ENCODE measurements at regions not wholly inside any gene's neighbourhood (a gene's known extent, or its start where the extent isn't known, plus 50 kb on each side); places are given as distances from the start of the nearest gene placed in this dataset.

DNA sequence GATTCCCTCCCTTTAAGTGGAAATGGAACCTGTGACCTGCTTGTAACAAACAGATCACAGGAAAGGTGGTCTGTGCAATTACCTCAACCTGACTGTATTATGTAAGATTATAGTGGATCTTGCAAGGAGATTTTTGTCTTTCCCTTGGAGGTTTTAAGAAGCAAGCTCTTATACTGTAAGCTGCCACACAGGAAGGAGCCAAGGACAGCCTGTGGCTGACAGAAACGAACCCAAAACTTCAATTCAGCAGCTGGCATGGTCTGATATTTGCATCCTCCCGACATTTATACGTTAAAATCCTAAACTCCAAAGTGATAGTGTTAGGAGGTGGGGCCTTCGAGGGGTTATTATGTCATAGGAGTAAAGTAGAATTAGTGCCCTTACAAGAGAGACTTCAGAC is 711.8 kb upstream of the CTNND2 start:
- Histone ChIP-seq H3K36me3 (ENCODE audit: control insufficient read depth, low read length) (no peaks in the 10 kb centered on the region), H3F3A (ENCODE audit: control insufficient read depth, insufficient read depth) (no peaks in the 10 kb centered on the region), H3K27me3 (ENCODE audit: control insufficient read depth, low read length) (no peaks in the 10 kb centered on the region), H3K4me1 (ENCODE audit: control insufficient read depth, low read length) (no peaks in the 10 kb centered on the region), H3K9me3 (ENCODE audit: control insufficient read depth, insufficient read depth, low read length) (no peaks in the 10 kb centered on the region; the same call in 1 of the 2 replicates), H3K27ac (ENCODE audit: low read depth, low read length) (no peak overlapping the region), H4K20me1 (ENCODE audit: control insufficient read depth, insufficient read depth, low read depth, low read length) (no peaks in the 10 kb centered on the region), H3K79me2 (ENCODE audit: control insufficient read depth, low read length) (no peaks in the 10 kb centered on the region), H3K4me2 (ENCODE audit: low read length) (no peak overlapping the region), H3K9me2 (replicated peaks; ENCODE audit: control insufficient read depth, low read length) (no peaks in the 10 kb centered on the region), H3K4me3 (ENCODE audit: low read length) (no peak overlapping the region)
- TF ChIP-seq, protein P1, sequence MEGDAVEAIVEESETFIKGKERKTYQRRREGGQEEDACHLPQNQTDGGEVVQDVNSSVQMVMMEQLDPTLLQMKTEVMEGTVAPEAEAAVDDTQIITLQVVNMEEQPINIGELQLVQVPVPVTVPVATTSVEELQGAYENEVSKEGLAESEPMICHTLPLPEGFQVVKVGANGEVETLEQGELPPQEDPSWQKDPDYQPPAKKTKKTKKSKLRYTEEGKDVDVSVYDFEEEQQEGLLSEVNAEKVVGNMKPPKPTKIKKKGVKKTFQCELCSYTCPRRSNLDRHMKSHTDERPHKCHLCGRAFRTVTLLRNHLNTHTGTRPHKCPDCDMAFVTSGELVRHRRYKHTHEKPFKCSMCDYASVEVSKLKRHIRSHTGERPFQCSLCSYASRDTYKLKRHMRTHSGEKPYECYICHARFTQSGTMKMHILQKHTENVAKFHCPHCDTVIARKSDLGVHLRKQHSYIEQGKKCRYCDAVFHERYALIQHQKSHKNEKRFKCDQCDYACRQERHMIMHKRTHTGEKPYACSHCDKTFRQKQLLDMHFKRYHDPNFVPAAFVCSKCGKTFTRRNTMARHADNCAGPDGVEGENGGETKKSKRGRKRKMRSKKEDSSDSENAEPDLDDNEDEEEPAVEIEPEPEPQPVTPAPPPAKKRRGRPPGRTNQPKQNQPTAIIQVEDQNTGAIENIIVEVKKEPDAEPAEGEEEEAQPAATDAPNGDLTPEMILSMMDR (IDR thresholded peaks at IDR 0.05; ENCODE audit: low read depth, low read length, poor library complexity, severe bottlenecking): no peak
- no peak for TF ChIP-seq EZH2phosphoT487 (IDR thresholded peaks at IDR 0.05; ENCODE audit: borderline replicate concordance, low read length)

DNA sequence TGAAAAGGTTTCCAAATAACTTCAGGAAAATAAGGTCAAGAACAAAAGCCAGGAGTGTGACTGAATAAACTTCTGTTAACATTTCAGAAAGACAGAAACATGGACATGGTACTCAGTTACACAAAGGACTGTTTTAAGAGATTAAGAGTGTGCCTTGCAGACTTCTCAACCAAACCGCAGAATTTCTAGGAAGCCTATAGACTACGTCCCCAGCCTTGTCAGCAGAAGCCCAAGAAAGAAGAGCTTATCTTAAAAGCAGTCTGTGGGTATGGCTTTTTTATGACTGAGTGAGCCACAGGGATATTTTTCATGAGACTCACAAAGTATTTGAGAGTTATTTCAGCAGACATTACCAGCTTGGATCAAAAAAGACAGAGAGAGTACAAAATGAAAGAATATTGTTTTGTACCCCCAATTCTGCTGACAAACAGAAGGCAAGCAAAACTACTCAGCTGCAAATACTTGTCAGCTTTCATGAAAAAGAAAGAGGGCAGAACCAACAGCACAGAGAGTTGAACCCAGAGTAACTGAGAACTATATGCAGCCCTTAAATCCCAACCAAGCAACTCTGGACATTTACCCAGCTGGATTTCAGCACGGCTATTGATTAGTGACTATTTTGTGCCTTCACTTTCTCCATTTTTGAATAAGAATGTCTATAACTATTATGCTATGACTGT is 711.0 kb upstream of the CTNND2 start:
- Histone ChIP-seq H3F3A (ENCODE audit: control insufficient read depth, insufficient read depth) (no peaks in the 10 kb centered on the region), H3K36me3 (ENCODE audit: control insufficient read depth, low read length) (no peaks in the 10 kb centered on the region), H3K4me2 (ENCODE audit: low read length) (no peak overlapping the region), H4K20me1 (ENCODE audit: control insufficient read depth, insufficient read depth, low read depth, low read length) (no peaks in the 10 kb centered on the region), H3K4me1 (ENCODE audit: control insufficient read depth, low read length) (no peaks in the 10 kb centered on the region), H3K9me3 (ENCODE audit: control insufficient read depth, insufficient read depth, low read length) (no peaks in the 10 kb centered on the region; the same call in 1 of the 2 replicates), H3K27me3 (ENCODE audit: control insufficient read depth, low read length) (no peaks in the 10 kb centered on the region), H3K9me2 (replicated peaks; ENCODE audit: control insufficient read depth, low read length) (no peaks in the 10 kb centered on the region), H3K27ac (ENCODE audit: low read depth, low read length) (no peak overlapping the region), H3K79me2 (ENCODE audit: control insufficient read depth, low read length) (no peaks in the 10 kb centered on the region), H3K4me3 (ENCODE audit: low read length) (no peak overlapping the region)
- no peak for TF ChIP-seq EZH2phosphoT487 (IDR thresholded peaks at IDR 0.05; ENCODE audit: borderline replicate concordance, low read length)
- TF ChIP-seq, protein P1 (IDR thresholded peaks at IDR 0.05; ENCODE audit: low read depth, low read length, poor library complexity, severe bottlenecking): no peak

GRCh38 chr5:12614608-12615007 is 710.4 kb upstream of the CTNND2 start:
- no peak for TF ChIP-seq EZH2phosphoT487 (IDR thresholded peaks at IDR 0.05; ENCODE audit: borderline replicate concordance, low read length)
- TF ChIP-seq, protein P1 (IDR thresholded peaks at IDR 0.05; ENCODE audit: low read depth, low read length, poor library complexity, severe bottlenecking): no peak
- Histone ChIP-seq H3K4me1 (ENCODE audit: control insufficient read depth, low read length) (no peaks in the 10 kb centered on the region), H3F3A (ENCODE audit: control insufficient read depth, insufficient read depth) (no peaks in the 10 kb centered on the region), H3K4me3 (ENCODE audit: low read length) (no peak overlapping the region), H3K27me3 (ENCODE audit: control insufficient read depth, low read length) (no peaks in the 10 kb centered on the region), H3K27ac (ENCODE audit: low read depth, low read length) (no peak overlapping the region), H3K79me2 (ENCODE audit: control insufficient read depth, low read length) (no peaks in the 10 kb centered on the region), H4K20me1 (ENCODE audit: control insufficient read depth, insufficient read depth, low read depth, low read length) (no peaks in the 10 kb centered on the region), H3K9me3 (ENCODE audit: control insufficient read depth, insufficient read depth, low read length) (no peaks in the 10 kb centered on the region; the same call in 1 of the 2 replicates), H3K9me2 (replicated peaks; ENCODE audit: control insufficient read depth, low read length) (no peaks in the 10 kb centered on the region), H3K4me2 (ENCODE audit: low read length) (no peak overlapping the region), H3K36me3 (ENCODE audit: control insufficient read depth, low read length) (no peaks in the 10 kb centered on the region)

Measured in DOHH2 (cell line).